K562 (cell line): ENCODE measurements at regions not wholly inside any gene's neighbourhood (a gene's known extent, or its start where the extent isn't known, plus 50 kb on each side); places are given as distances from the start of the nearest gene placed in this dataset.

Experiments
- ATAC-seq: fragments of 200-7000 bp; cut with Tn5 transposase; 3 replicates; pipeline ENCODE4 v1.9.1; 2020; ENCODE audit warnings: moderate library complexity
- BruUV-seq: library from RNA; stranded (reverse); fragments of 400-500 nt; replicated peaks from 2 replicates; lab custom pipeline; 2021; lab: Mats Ljungman, UMichigan
- CTCF ChIA-PET: fragments of 300-600 bp; formaldehyde crosslinking; extraction: SDS; loops from one replicate; lab custom pipeline; 2021; ENCODE audit warnings: low intra/inter-chr PET ratio; lab: Yijun Ruan, JAX
- POLR2A ChIA-PET: fragments of 300-600, 350-650 bp; sonication (Branson Sonifier 250); formaldehyde crosslinking; extraction: SDS; loops from one replicate; lab custom pipeline; 2021; ENCODE audit warnings: antibody characterized with exemption, inconsistent platforms; lab: Yijun Ruan, JAX
- DNase-seq, 4 experiments: peaks; one replicate each; pipeline versions ENCODE4 v3.0.0 to v3.0.0-alpha.2; 2011 to 2018; ENCODE audit warnings: low spot score in 3 of 4, mixed read lengths in 3 of 4; ENCODE audit errors: extremely low read depth in 1 of 4
- FAIRE-seq: peaks from 2 replicates; lab custom pipeline; 2011; peaks lifted over from hg19 to GRCh38; lab: Jason Lieb, UNC
- H2AFZ ChIP-seq: 2 replicates; pipeline ENCODE4 v1.6.0; 2011; ENCODE audit warnings: low read depth, low read length, control low read depth, inconsistent platforms
- H3K27ac ChIP-seq: fragments of 200-600 bp; 3 replicates; pipeline ENCODE4 v1.8.0; 2011; ENCODE audit warnings: low read depth, mild to moderate bottlenecking, control low read depth, inconsistent platforms, low read length, moderate library complexity, mixed read lengths; ENCODE audit errors: extremely low read depth
- H3K27me3 ChIP-seq, 2 experiments: fragments of 300-600 bp in 1 of 2; 2 replicates in 1 of 2; 3 replicates in 1 of 2; pipeline versions ENCODE4 v1.6.0 to v1.8.0; 2011; ENCODE audit warnings: inconsistent platforms in 2 of 2, low read length in 2 of 2, mild to moderate bottlenecking in 1 of 2, mixed read lengths in 1 of 2, moderate library complexity in 1 of 2; ENCODE audit not compliant: control insufficient read depth in 2 of 2, insufficient read depth in 2 of 2
- H3K36me3 ChIP-seq: fragments of 300-600 bp; 3 replicates; pipeline ENCODE4 v1.8.0; 2011; ENCODE audit warnings: mild to moderate bottlenecking, low read length, inconsistent platforms; ENCODE audit not compliant: control insufficient read depth, insufficient read depth
- H3K4me1 ChIP-seq, 2 experiments: fragments of 200-600 bp in 1 of 2; replicated peaks in 1 of 2; 2 replicates in 1 of 2; 3 replicates in 1 of 2; pipeline versions ENCODE4 v1.5.1 to v1.8.0; 2011; ENCODE audit warnings: inconsistent platforms in 2 of 2, low read length in 2 of 2, mild to moderate bottlenecking in 1 of 2, mixed read lengths in 1 of 2, moderate library complexity in 1 of 2; ENCODE audit not compliant: control insufficient read depth in 2 of 2, insufficient read depth in 2 of 2
- H3K4me2 ChIP-seq: 2 replicates; pipeline ENCODE4 v1.6.1; 2011; ENCODE audit warnings: low read length, control low read depth, inconsistent platforms, mixed read lengths; ENCODE audit not compliant: insufficient read depth
- H3K4me3 ChIP-seq: fragments of 200-600 bp; sonication (generic), shearing (Covaris generic); 2 replicates; pipeline ENCODE4 v1.5.1; 2016; ENCODE audit warnings: control low read depth, inconsistent platforms
- H3K79me2 ChIP-seq: fragments of 200-600 bp; 3 replicates; pipeline ENCODE4 v1.8.0; 2011; ENCODE audit warnings: low read length, inconsistent platforms; ENCODE audit not compliant: control insufficient read depth, insufficient read depth
- H3K9ac ChIP-seq, 2 experiments: 2 replicates each; pipeline versions ENCODE4 v1.6.0 to v1.6.1; 2011; ENCODE audit warnings: low read depth in 2 of 2, low read length in 2 of 2, control low read depth in 1 of 2, inconsistent platforms in 1 of 2, mild to moderate bottlenecking in 1 of 2, mixed read lengths in 1 of 2; ENCODE audit not compliant: insufficient read depth in 1 of 2
- H3K9me1 ChIP-seq: one replicate; pipeline ENCODE4 v1.6.0; 2011; ENCODE audit warnings: inconsistent platforms, mild to moderate bottlenecking, low read length, moderate library complexity; ENCODE audit not compliant: control insufficient read depth, insufficient read depth
- H3K9me3 ChIP-seq: replicated peaks from 2 replicates; pipeline ENCODE4 v1.5.1; 2011; ENCODE audit warnings: low read depth, low read length, inconsistent platforms; ENCODE audit not compliant: control insufficient read depth, insufficient read depth
- H4K20me1 ChIP-seq: replicated peaks from 2 replicates; pipeline ENCODE4 v1.6.1; 2011; ENCODE audit warnings: low read length, inconsistent platforms, mixed read lengths; ENCODE audit not compliant: control insufficient read depth, insufficient read depth
- ATF6 ChIP-seq: sonication (generic); formaldehyde crosslinking; IDR thresholded peaks from 2 replicates; pipeline ENCODE4 v1.4.0; 2020; ENCODE audit warnings: mild to moderate bottlenecking, missing genetic modification reagents
- HMGXB4 ChIP-seq: sonication (generic); formaldehyde crosslinking; IDR thresholded peaks from 2 replicates; pipeline ENCODE4 v1.8.1; 2023; ENCODE audit warnings: mild to moderate bottlenecking, missing genetic modification reagents
- MTA1 ChIP-seq: fragments of 450-650 bp; IDR thresholded peaks from 2 replicates; pipeline ENCODE4 v1.6.1; 2017; ENCODE audit warnings: borderline replicate concordance
- OTX1 ChIP-seq: fragments of 450-650 bp; formaldehyde crosslinking; IDR thresholded peaks from 2 replicates; pipeline ENCODE4 v1.4.0; 2022; ENCODE audit warnings: mild to moderate bottlenecking
- SAFB ChIP-seq: fragments of 200-400 bp; formaldehyde crosslinking; IDR thresholded peaks from 2 replicates; pipeline ENCODE4 v1.6.1; 2017; ENCODE audit warnings: low read depth, low read length, borderline replicate concordance
- SMARCE1 ChIP-seq: fragments of 450-650 bp; IDR thresholded peaks from 2 replicates; pipeline ENCODE4 v1.7.1; 2016; ENCODE audit warnings: mild to moderate bottlenecking
- SP2 ChIP-seq: IDR thresholded peaks from 2 replicates; pipeline ENCODE4 v1.6.1; 2011; ENCODE audit warnings: mild to moderate bottlenecking, low read depth, low read length, moderate library complexity; ENCODE audit not compliant: poor library complexity, severe bottlenecking; ENCODE audit errors: extremely low read depth
- STAT5B ChIP-seq: fragments of 250-450 bp; sonication (Bioruptor Pico); IDR thresholded peaks from 2 replicates; pipeline ENCODE4 v1.8.0; 2021; ENCODE audit warnings: mild to moderate bottlenecking, inconsistent platforms
- TOE1 ChIP-seq, 2 experiments: fragments of 450-650 bp in 1 of 2; sonication (generic) in 1 of 2; formaldehyde crosslinking in 1 of 2; IDR thresholded peaks; 2 replicates each; pipeline versions ENCODE4 v1.7.1 to v1.8.0; 2016 to 2022; ENCODE audit warnings: borderline replicate concordance in 2 of 2, mild to moderate bottlenecking in 2 of 2, antibody characterized with exemption in 1 of 2, inconsistent platforms in 1 of 2, low read depth in 1 of 2, missing genetic modification reagents in 1 of 2, moderate library complexity in 1 of 2
- ZBTB2 ChIP-seq: fragments of 450-650 bp; IDR thresholded peaks from 2 replicates; pipeline ENCODE4 v1.6.1; 2016; ENCODE audit warnings: antibody characterized with exemption
- ZBTB8A ChIP-seq: fragments of 450-650 bp; IDR thresholded peaks from 2 replicates; pipeline ENCODE4 v1.6.1; 2018; ENCODE audit warnings: mild to moderate bottlenecking, moderate library complexity; ENCODE audit not compliant: partially characterized antibody
- ZNF431 ChIP-seq: sonication (generic); formaldehyde crosslinking; IDR thresholded peaks from 2 replicates; pipeline ENCODE4 v1.8.0; 2022; ENCODE audit warnings: mild to moderate bottlenecking, missing genetic modification reagents
- ZNF639 ChIP-seq, 2 experiments: fragments of 200-800 bp in 1 of 2; sonication (Bioruptor generic) in 1 of 2; sonication (generic) in 1 of 2; formaldehyde crosslinking in 1 of 2; IDR thresholded peaks in 1 of 2; conservative IDR thresholded peaks in 1 of 2; 2 replicates each; pipeline versions ENCODE4 v1.5.0 to v1.6.1; 2016 to 2020; ENCODE audit warnings: missing compliant biosample characterization in 1 of 2, missing genetic modification characterization in 1 of 2, missing genetic modification reagents in 1 of 2
- WGBS: fragments of 100-300 bp; shearing (Covaris generic); methylation state at CpG from one replicate; pipeline ENCODE4 v1.1.6; 2016; ENCODE audit warnings: low coverage, mixed read lengths; ENCODE audit not compliant: insufficient coverage; ENCODE audit errors: missing lambda C conversion rate; 5-methylcytosine and 5-hydroxymethylcytosine counted together
- in situ Hi-C: fragments of 300-500 bp; cut with MboI; formaldehyde crosslinking; loops from 4 replicates; pipeline ENCODE4 v1.15.0; 2018; ENCODE audit warnings: inconsistent platforms, mixed read lengths
- intact Hi-C: fragments of 100-400 bp; cut with micrococcal nuclease; formaldehyde crosslinking; loops from 2 replicates; pipeline ENCODE4 v1.14.2; 2022

- no peak overlapping the region for H3K4me3 ChIP-seq
- H3K4me1 ChIP-seq: peaks cover 0 to 20% of the 10 kb centered on the region in 2 experiments; a peak in 3 of 5 replicates
- H2AFZ ChIP-seq: peak overlapping the region; percentile 27; the same call in 1 of the 2 replicates
- peak; percentile 74 for ATAC-seq
- intact Hi-C loops (no loop called here), in situ Hi-C loops (no loop called here)
- no peaks in the 10 kb centered on the region for H3K36me3 ChIP-seq
- POLR2A ChIA-PET: interaction anchor here (0.6 kb wide), 1 partner anchor 33 kb away, joined by 3 read pairs; no protein-coding TSS in a partner anchor
- H3K9me3 ChIP-seq: no peaks in the 10 kb centered on the region
- peak in 2 of 4 experiments; percentile 50 to 67 for DNase-seq
- no peak for FAIRE-seq
- H3K9me1 ChIP-seq: no peaks in the 10 kb centered on the region
- no peaks in the 10 kb centered on the region for H3K79me2 ChIP-seq
- H3K4me2 ChIP-seq: no peak overlapping the region
- H4K20me1 ChIP-seq: peaks cover 18% of the 10 kb centered on the region
- WGBS: 0% methylated on average over 27 of the region's 28 CpGs
- peaks cover 54 to 82% of the 10 kb centered on the region in 2 experiments for H3K27me3 ChIP-seq
- 0 out of 4 replicates have a peak overlapping the region, but pooled peaks of 1 of the 2 experiments have one; percentile 2 for H3K9ac ChIP-seq
- CTCF ChIA-PET: no interaction called here
- no TSS peak for BruUV-seq
- H3K27ac ChIP-seq: no peak overlapping the region
- TF ChIP-seq ZNF431 (CRISPR knock-in tag) (no peak), MTA1 (no peak; the same call in 1 of the 2 replicates), OTX1 (peak; percentile 91), SAFB (no peak), SMARCE1 (no peak), ZBTB8A (no peak), STAT5B (CRISPR knock-in tag) (no peak), ZNF639 (CRISPR knock-in tag; conservative IDR thresholded peaks at IDR 0.05 in 1 of 2, IDR thresholded peaks at IDR 0.05 in 1 of 2) (no peak), HMGXB4 (CRISPR knock-in tag) (no peak), SP2 (no peak), ZBTB2 (no peak), TOE1 (IDR thresholded peaks at IDR 0.05; ENCODE audit: borderline replicate concordance) (no peak), TOE1 (CRISPR knock-in tag; IDR thresholded peaks at IDR 0.05; ENCODE audit: borderline replicate concordance, low read depth) (no peak), ATF6 (CRISPR knock-in tag) (no peak)
Measured at GRCh38 chr1:22341791-22342605, 109.7 kb upstream of the ZBTB40 start.
